K562 (cell line): ENCODE measurements at regions not wholly inside any gene's neighbourhood (a gene's known extent, or its start where the extent isn't known, plus 50 kb on each side); places are given as distances from the start of the nearest gene placed in this dataset.

Source experiments
- ATAC-seq: fragments of 200-7000 bp; cut with Tn5 transposase; 3 replicates; pipeline ENCODE4 v1.9.1; 2020; ENCODE audit warnings: moderate library complexity
- BruUV-seq: library from RNA; stranded (reverse); fragments of 400-500 nt; replicated peaks from 2 replicates; lab custom pipeline; 2021; lab: Mats Ljungman, UMichigan
- CTCF ChIA-PET: fragments of 300-600 bp; formaldehyde crosslinking; extraction: SDS; loops from one replicate; lab custom pipeline; 2021; ENCODE audit warnings: low intra/inter-chr PET ratio; lab: Yijun Ruan, JAX
- POLR2A ChIA-PET: fragments of 300-600, 350-650 bp; sonication (Branson Sonifier 250); formaldehyde crosslinking; extraction: SDS; loops from one replicate; lab custom pipeline; 2021; ENCODE audit warnings: antibody characterized with exemption, inconsistent platforms; lab: Yijun Ruan, JAX
- DNase-seq, 4 experiments: peaks; one replicate each; pipeline versions ENCODE4 v3.0.0 to v3.0.0-alpha.2; 2011 to 2018; ENCODE audit warnings: low spot score in 3 of 4, mixed read lengths in 3 of 4; ENCODE audit errors: extremely low read depth in 1 of 4
- FAIRE-seq: peaks from 2 replicates; lab custom pipeline; 2011; peaks lifted over from hg19 to GRCh38; lab: Jason Lieb, UNC
- H2AFZ ChIP-seq: 2 replicates; pipeline ENCODE4 v1.6.0; 2011; ENCODE audit warnings: low read depth, low read length, control low read depth, inconsistent platforms
- H3K27ac ChIP-seq: fragments of 200-600 bp; 3 replicates; pipeline ENCODE4 v1.8.0; 2011; ENCODE audit warnings: low read depth, mild to moderate bottlenecking, control low read depth, inconsistent platforms, low read length, moderate library complexity, mixed read lengths; ENCODE audit errors: extremely low read depth
- H3K27me3 ChIP-seq, 2 experiments: fragments of 300-600 bp in 1 of 2; 2 replicates in 1 of 2; 3 replicates in 1 of 2; pipeline versions ENCODE4 v1.6.0 to v1.8.0; 2011; ENCODE audit warnings: inconsistent platforms in 2 of 2, low read length in 2 of 2, mild to moderate bottlenecking in 1 of 2, mixed read lengths in 1 of 2, moderate library complexity in 1 of 2; ENCODE audit not compliant: control insufficient read depth in 2 of 2, insufficient read depth in 2 of 2
- H3K36me3 ChIP-seq: fragments of 300-600 bp; 3 replicates; pipeline ENCODE4 v1.8.0; 2011; ENCODE audit warnings: mild to moderate bottlenecking, low read length, inconsistent platforms; ENCODE audit not compliant: control insufficient read depth, insufficient read depth
- H3K4me1 ChIP-seq, 2 experiments: fragments of 200-600 bp in 1 of 2; replicated peaks in 1 of 2; 2 replicates in 1 of 2; 3 replicates in 1 of 2; pipeline versions ENCODE4 v1.5.1 to v1.8.0; 2011; ENCODE audit warnings: inconsistent platforms in 2 of 2, low read length in 2 of 2, mild to moderate bottlenecking in 1 of 2, mixed read lengths in 1 of 2, moderate library complexity in 1 of 2; ENCODE audit not compliant: control insufficient read depth in 2 of 2, insufficient read depth in 2 of 2
- H3K4me2 ChIP-seq: 2 replicates; pipeline ENCODE4 v1.6.1; 2011; ENCODE audit warnings: low read length, control low read depth, inconsistent platforms, mixed read lengths; ENCODE audit not compliant: insufficient read depth
- H3K4me3 ChIP-seq: fragments of 200-600 bp; sonication (generic), shearing (Covaris generic); 2 replicates; pipeline ENCODE4 v1.5.1; 2016; ENCODE audit warnings: control low read depth, inconsistent platforms
- H3K79me2 ChIP-seq: fragments of 200-600 bp; 3 replicates; pipeline ENCODE4 v1.8.0; 2011; ENCODE audit warnings: low read length, inconsistent platforms; ENCODE audit not compliant: control insufficient read depth, insufficient read depth
- H3K9ac ChIP-seq, 2 experiments: 2 replicates each; pipeline versions ENCODE4 v1.6.0 to v1.6.1; 2011; ENCODE audit warnings: low read depth in 2 of 2, low read length in 2 of 2, control low read depth in 1 of 2, inconsistent platforms in 1 of 2, mild to moderate bottlenecking in 1 of 2, mixed read lengths in 1 of 2; ENCODE audit not compliant: insufficient read depth in 1 of 2
- H3K9me1 ChIP-seq: one replicate; pipeline ENCODE4 v1.6.0; 2011; ENCODE audit warnings: inconsistent platforms, mild to moderate bottlenecking, low read length, moderate library complexity; ENCODE audit not compliant: control insufficient read depth, insufficient read depth
- H3K9me3 ChIP-seq: replicated peaks from 2 replicates; pipeline ENCODE4 v1.5.1; 2011; ENCODE audit warnings: low read depth, low read length, inconsistent platforms; ENCODE audit not compliant: control insufficient read depth, insufficient read depth
- H4K20me1 ChIP-seq: replicated peaks from 2 replicates; pipeline ENCODE4 v1.6.1; 2011; ENCODE audit warnings: low read length, inconsistent platforms, mixed read lengths; ENCODE audit not compliant: control insufficient read depth, insufficient read depth
- ATF3 ChIP-seq, 2 experiments: fragments of 450-650 bp in 1 of 2; sonication (generic) in 1 of 2; formaldehyde crosslinking in 1 of 2; IDR thresholded peaks in 1 of 2; conservative IDR thresholded peaks in 1 of 2; 2 replicates each; pipeline versions ENCODE4 v1.6.1 to v1.8.1; 2016 to 2023; ENCODE audit warnings: mild to moderate bottlenecking in 2 of 2, moderate library complexity in 2 of 2, inconsistent platforms in 1 of 2, missing genetic modification reagents in 1 of 2
- ATF4 ChIP-seq: fragments of 450-650 bp; formaldehyde crosslinking; IDR thresholded peaks from 2 replicates; pipeline ENCODE4 v1.4.0; 2022; ENCODE audit warnings: mild to moderate bottlenecking, moderate library complexity
- BRCA1 ChIP-seq, 2 experiments: fragments of 450-650 bp in 1 of 2; sonication (generic) in 1 of 2; formaldehyde crosslinking in 1 of 2; IDR thresholded peaks; 2 replicates each; pipeline versions ENCODE4 v1.5.0 to v1.6.1; 2017 to 2020; ENCODE audit warnings: mild to moderate bottlenecking in 1 of 2, missing genetic modification reagents in 1 of 2
- ETS2 ChIP-seq: IDR thresholded peaks from 2 replicates; pipeline ENCODE4 v1.6.1; 2016; ENCODE audit warnings: borderline replicate concordance, missing genetic modification characterization, mild to moderate bottlenecking, moderate library complexity, missing compliant biosample characterization; ENCODE audit not compliant: poor library complexity, severe bottlenecking
- NR2F6 ChIP-seq: fragments of 450-650 bp; formaldehyde crosslinking; IDR thresholded peaks from 2 replicates; pipeline ENCODE4 v1.4.0; 2020; ENCODE audit warnings: mild to moderate bottlenecking
- PHTF2 ChIP-seq: fragments of 250-450 bp; sonication (Bioruptor Pico); IDR thresholded peaks from 2 replicates; pipeline ENCODE4 v1.5.0; 2021; ENCODE audit warnings: mild to moderate bottlenecking
- THRAP3 ChIP-seq: fragments of 450-650 bp; IDR thresholded peaks from 2 replicates; pipeline ENCODE4 v1.6.1; 2016; ENCODE audit warnings: mild to moderate bottlenecking, inconsistent platforms, borderline replicate concordance
- THRB ChIP-seq: fragments of 450-650 bp; formaldehyde crosslinking; conservative IDR thresholded peaks from 2 replicates; pipeline ENCODE4 v1.4.0; 2022; ENCODE audit warnings: mild to moderate bottlenecking, missing genetic modification characterization
- WGBS: fragments of 100-300 bp; shearing (Covaris generic); methylation state at CpG from one replicate; pipeline ENCODE4 v1.1.6; 2016; ENCODE audit warnings: low coverage, mixed read lengths; ENCODE audit not compliant: insufficient coverage; ENCODE audit errors: missing lambda C conversion rate; 5-methylcytosine and 5-hydroxymethylcytosine counted together
- in situ Hi-C: fragments of 300-500 bp; cut with MboI; formaldehyde crosslinking; loops from 4 replicates; pipeline ENCODE4 v1.15.0; 2018; ENCODE audit warnings: inconsistent platforms, mixed read lengths
- intact Hi-C: fragments of 100-400 bp; cut with micrococcal nuclease; formaldehyde crosslinking; loops from 2 replicates; pipeline ENCODE4 v1.14.2; 2022

DNA sequence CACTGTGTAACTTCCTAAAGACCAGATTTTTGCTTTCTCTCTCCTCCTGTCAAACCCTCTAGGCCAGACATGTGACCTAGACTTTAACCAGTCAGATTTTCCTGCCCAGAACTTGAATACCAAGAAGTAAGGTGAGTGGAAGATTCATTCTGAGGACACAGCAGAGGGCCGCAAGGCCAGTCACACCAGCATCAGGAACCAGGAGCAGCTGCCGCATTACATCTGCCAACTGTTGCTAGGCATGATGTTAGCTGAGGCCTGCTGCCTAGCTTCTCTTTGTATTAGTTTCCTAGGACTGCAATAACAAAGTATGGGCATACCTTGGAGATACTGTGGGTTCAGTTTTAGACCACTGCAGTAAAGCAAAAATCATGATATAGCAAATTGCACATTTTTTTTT is 101.9 kb upstream of the BMP4 start:
- Histone ChIP-seq H3K9ac (no peak overlapping the region), H3K9me3 (no peaks in the 10 kb centered on the region), H4K20me1 (no peaks in the 10 kb centered on the region), H3K27ac (no peak overlapping the region), H3K4me3 (no peak overlapping the region), H3K27me3 (no peaks in the 10 kb centered on the region), H3K4me2 (no peak overlapping the region), H3K4me1 (no peaks in the 10 kb centered on the region), H3K36me3 (no peaks in the 10 kb centered on the region), H3K9me1 (no peaks in the 10 kb centered on the region), H3K79me2 (no peaks in the 10 kb centered on the region), H2AFZ (no peak overlapping the region)
- DNase-seq: no peak
- in situ Hi-C loops (no loop called here), intact Hi-C loops (no loop called here)
- WGBS: 0% methylated on average over 2 of the region's 2 CpGs
- TF ChIP-seq NR2F6 (CRISPR knock-in tag) (no peak), ATF4 (CRISPR knock-in tag) (no peak), ETS2 (no peak), THRAP3 (no peak), PHTF2 (no peak), THRB (CRISPR knock-in tag) (no peak), BRCA1 (IDR thresholded peaks at IDR 0.05) (no peak), BRCA1 (CRISPR knock-in tag; IDR thresholded peaks at IDR 0.05) (no peak), ATF3 (IDR thresholded peaks at IDR 0.05) (no peak), ATF3 (CRISPR knock-in tag; conservative IDR thresholded peaks at IDR 0.05) (no peak)
- BruUV-seq: no TSS peak
- ChIA-PET POLR2A (no interaction called here), CTCF (no interaction called here)
- ATAC-seq: no peak
- no peak for FAIRE-seq
